Right lobe of liver (tissue), 6 donors: ENCODE measurements at regions not wholly inside any gene's neighbourhood (a gene's known extent, or its start where the extent isn't known, plus 50 kb on each side); places are given as distances from the start of the nearest gene placed in this dataset.

Source experiments
- ATAC-seq, 4 donors: fragments of 200-7000 bp; cut with Tn5 transposase; one replicate each; pipeline ENCODE4 v1.9.1; 2020; ENCODE audit warnings: mild to moderate bottlenecking in 4 of 4, moderate library complexity in 4 of 4
- DNase-seq, 3 donors: peaks; one replicate each; pipeline ENCODE4 v3.0.0-alpha.2; 2020
- H3K27ac ChIP-seq, 3 donors: fragments of 200-600 bp; one replicate each; pipeline ENCODE4 v1.8.0; 2022
- H3K27me3 ChIP-seq, 2 donors: fragments of 200-600 bp; one replicate each; pipeline ENCODE4 v1.8.0; 2022
- H3K36me3 ChIP-seq, 4 donors: fragments of 200-600 bp; sonication (generic) in 1 of 4; one replicate each; pipeline versions ENCODE4 v1.5.1 to v1.8.0; 2017 to 2022; ENCODE audit warnings: control low read depth in 1 of 4
- H3K4me1 ChIP-seq, 4 donors: fragments of 200-600 bp; sonication (generic) in 1 of 4; one replicate each; pipeline versions ENCODE4 v1.5.1 to v1.8.0; 2017 to 2022; ENCODE audit warnings: control low read depth in 1 of 4
- H3K4me3 ChIP-seq, 3 donors: fragments of 200-600 bp; one replicate each; pipeline ENCODE4 v1.8.0; 2022
- H3K9me3 ChIP-seq, 4 donors: fragments of 200-600 bp; sonication (generic) in 1 of 4; one replicate each; pipeline versions ENCODE4 v1.5.1 to v1.8.0; 2017 to 2022; ENCODE audit warnings: control low read depth in 1 of 4
- POLR2A ChIP-seq: fragments of 450-650 bp; IDR thresholded peaks from one replicate; pipeline ENCODE4 v1.6.1; 2017; ENCODE audit warnings: antibody characterized with exemption, mild to moderate bottlenecking
- WGBS: methylation state at CpG from one replicate; pipeline ENCODE4 v1.1.6; 2018; ENCODE audit warnings: low coverage, low lambda C conversion rate; ENCODE audit not compliant: insufficient coverage; ENCODE audit errors: missing lambda C conversion rate; 5-methylcytosine and 5-hydroxymethylcytosine counted together
- intact Hi-C, 2 donors: fragments of 100-400 bp; cut with DNase I; formaldehyde crosslinking; loops; one replicate each; pipeline versions ENCODE4 v1.11.2 to v1.14.1; 2022
- TF ChIP-seq, protein P1 (sequence below), 4 donors: fragments of 200-600 bp in 3 of 4; fragments of 450-650 bp in 1 of 4; IDR thresholded peaks; one replicate each; pipeline versions ENCODE4 v1.5.1 to v1.8.0; 2016 to 2022; ENCODE audit warnings: antibody characterized with exemption in 4 of 4, mild to moderate bottlenecking in 2 of 4
- donor health status: DM: no; HTN: yes; CAD: no.
- donor health status: DM: no; HTN: no; CAD: no.
- donor health status: DM: no; HTN: no; CAD: no.
- donor health status: DM: no; HTN: yes; CAD: no.
- donor health status: DM: no; HTN: yes; CAD: no.

DNA sequence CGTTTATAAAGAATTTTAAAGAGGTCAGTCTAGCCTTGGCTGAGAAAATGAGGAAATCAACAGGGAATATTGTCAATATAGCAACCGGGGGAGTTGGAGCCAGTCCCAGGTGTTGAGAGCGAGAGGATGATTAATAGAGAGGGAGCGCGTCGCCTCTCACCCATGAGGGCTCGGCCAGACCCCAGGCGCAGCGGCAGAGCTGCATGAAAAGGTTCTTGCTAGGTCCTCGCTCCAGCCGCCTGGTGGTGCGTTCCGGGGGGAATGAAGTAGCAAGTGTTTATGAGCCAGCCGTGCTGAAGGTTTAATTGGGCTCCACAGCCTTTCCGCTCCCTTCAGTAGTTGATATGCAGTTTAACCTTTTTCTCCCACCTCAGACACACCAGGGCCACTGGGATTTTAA is 167.3 kb upstream of the IRX1 start:
- Histone ChIP-seq H3K36me3 (no peaks in the 10 kb centered on the region), H3K9me3 (no peaks in the 10 kb centered on the region), H3K4me1 (no peaks in the 10 kb centered on the region), H3K4me3 (no peak overlapping the region), H3K27me3 (no peaks in the 10 kb centered on the region), H3K27ac (no peak overlapping the region)
- TF ChIP-seq POLR2A, result no peak
- TF ChIP-seq, protein P1, sequence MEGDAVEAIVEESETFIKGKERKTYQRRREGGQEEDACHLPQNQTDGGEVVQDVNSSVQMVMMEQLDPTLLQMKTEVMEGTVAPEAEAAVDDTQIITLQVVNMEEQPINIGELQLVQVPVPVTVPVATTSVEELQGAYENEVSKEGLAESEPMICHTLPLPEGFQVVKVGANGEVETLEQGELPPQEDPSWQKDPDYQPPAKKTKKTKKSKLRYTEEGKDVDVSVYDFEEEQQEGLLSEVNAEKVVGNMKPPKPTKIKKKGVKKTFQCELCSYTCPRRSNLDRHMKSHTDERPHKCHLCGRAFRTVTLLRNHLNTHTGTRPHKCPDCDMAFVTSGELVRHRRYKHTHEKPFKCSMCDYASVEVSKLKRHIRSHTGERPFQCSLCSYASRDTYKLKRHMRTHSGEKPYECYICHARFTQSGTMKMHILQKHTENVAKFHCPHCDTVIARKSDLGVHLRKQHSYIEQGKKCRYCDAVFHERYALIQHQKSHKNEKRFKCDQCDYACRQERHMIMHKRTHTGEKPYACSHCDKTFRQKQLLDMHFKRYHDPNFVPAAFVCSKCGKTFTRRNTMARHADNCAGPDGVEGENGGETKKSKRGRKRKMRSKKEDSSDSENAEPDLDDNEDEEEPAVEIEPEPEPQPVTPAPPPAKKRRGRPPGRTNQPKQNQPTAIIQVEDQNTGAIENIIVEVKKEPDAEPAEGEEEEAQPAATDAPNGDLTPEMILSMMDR (IDR thresholded peaks at IDR 0.05), result no peak
- WGBS, result 26% methylated on average over 5 of the region's 15 CpGs
- DNase-seq, result no peak
- intact Hi-C loops, result no loop called here
- ATAC-seq, result no peak

DNA sequence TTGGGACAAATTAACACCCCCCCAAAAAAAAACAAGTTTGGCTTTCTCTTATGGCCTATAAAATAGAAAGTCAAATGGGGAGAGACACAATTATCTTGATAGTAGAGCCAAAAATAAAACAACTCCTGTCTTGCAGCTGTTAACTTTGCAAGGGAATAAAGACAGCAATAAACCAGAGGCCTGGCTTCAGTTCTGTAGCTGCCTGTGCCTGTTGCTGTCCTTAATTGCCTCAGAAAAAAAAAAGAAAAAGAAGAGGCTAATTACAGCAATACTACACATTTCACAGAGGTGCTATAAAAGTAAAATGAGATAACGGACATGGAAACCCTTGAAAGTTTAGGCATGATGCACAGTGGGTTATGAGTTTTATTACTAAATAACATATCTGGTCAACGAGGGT is 170.7 kb upstream of the IRX1 start:
- ATAC-seq (no peak), DNase-seq (no peak)
- no peak for TF ChIP-seq POLR2A
- TF ChIP-seq, protein P1 (IDR thresholded peaks at IDR 0.05), result no peak
- no peak overlapping the region for H3K4me3 ChIP-seq
- WGBS, result 43% methylated on average over 2 of the region's 2 CpGs
- intact Hi-C loops, result no loop called here
- H3K4me1 ChIP-seq, result no peaks in the 10 kb centered on the region
- H3K9me3 ChIP-seq, result no peaks in the 10 kb centered on the region
- H3K27me3 ChIP-seq, result no peaks in the 10 kb centered on the region
- no peak overlapping the region for H3K27ac ChIP-seq
- H3K36me3 ChIP-seq, result no peaks in the 10 kb centered on the region

DNA sequence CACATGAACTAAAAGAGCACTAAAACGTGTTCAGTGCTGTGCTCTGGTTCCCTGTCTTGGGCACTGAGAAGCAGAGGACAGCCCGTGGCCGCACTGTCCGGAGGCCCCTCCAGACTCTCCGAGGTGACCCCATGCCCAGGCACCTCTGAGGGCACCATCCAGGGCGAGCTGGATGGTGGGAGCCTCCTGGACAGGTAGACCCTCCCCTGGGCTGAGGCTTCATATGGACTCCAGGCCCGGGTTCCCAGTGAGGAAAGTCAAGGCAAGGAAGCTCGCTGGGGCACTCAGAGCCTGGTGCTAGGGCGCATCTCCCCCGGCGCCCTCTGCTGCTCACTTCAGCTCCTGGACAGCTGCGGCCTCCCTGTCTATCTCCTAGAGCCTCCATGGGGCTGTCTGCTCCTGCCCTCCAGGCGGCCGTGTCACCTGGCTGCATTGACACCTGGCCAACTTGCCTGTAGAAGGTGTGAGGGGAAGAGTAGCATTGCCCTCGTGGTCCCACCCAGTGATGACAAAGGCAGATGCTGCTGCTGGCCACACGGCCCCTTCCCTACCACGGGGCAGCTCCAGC is 178.2 kb upstream of the IRX1 start:
- Histone ChIP-seq H3K27ac (no peak overlapping the region), H3K4me3 (no peak overlapping the region), H3K4me1 (no peaks in the 10 kb centered on the region), H3K27me3 (no peaks in the 10 kb centered on the region), H3K36me3 (no peaks in the 10 kb centered on the region), H3K9me3 (no peaks in the 10 kb centered on the region)
- intact Hi-C loops, result no loop called here
- no peak for TF ChIP-seq POLR2A
- TF ChIP-seq, protein P1 (IDR thresholded peaks at IDR 0.05), result no peak
- DNase-seq, result no peak
- WGBS, result 45% methylated on average over 4 of the region's 17 CpGs
- peak in 1 of 4 donors; percentile 10 for ATAC-seq

DNA sequence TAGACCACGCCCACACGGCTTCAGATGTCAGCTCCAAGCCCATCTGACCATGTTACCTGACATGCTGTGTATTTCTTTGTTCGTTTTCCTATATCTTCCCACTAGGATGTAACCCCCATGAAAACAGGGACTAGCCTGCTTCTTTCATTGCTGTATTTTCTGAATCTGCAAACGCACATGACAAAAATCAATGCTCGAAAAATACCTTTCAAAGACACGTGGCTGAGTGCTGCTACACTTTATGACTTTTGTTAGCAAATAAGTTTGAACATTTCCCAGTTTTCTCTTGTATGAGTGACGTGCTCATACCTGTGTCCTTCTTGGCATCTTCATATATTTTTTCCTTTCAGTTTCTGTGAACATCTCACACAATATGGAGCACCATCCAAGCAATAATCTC is 181.3 kb upstream of the IRX1 start:
- H3K4me1 ChIP-seq, result no peaks in the 10 kb centered on the region
- intact Hi-C loops, result no loop called here
- no peaks in the 10 kb centered on the region for H3K27me3 ChIP-seq
- TF ChIP-seq, protein P1 (IDR thresholded peaks at IDR 0.05), result no peak
- TF ChIP-seq POLR2A, result no peak
- H3K27ac ChIP-seq, result no peak overlapping the region
- DNase-seq (no peak), ATAC-seq (no peak)
- WGBS, result 23% methylated on average over 7 of the region's 7 CpGs
- H3K36me3 ChIP-seq, result no peaks in the 10 kb centered on the region
- H3K9me3 ChIP-seq, result peaks cover 0 to 4% (median 0%) of the 10 kb centered on the region in 4 donors
- no peak overlapping the region for H3K4me3 ChIP-seq

DNA sequence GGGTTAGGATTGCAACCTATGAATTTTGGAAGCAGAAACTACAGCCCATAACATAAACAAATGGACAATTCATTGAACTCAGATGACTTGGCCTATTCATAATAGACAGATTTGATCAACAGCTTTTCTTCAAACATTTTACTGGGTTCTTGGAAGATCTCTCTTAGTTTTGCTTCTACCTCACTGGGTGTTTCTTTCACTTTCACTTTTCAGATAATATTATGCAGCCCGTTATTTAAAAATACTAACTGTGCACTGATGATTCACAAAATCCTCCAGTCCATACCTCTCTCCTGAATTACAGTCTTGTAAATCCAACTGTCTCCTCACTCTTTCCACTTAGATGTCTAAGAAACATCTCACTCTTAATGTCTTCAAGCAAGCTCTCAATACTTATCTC is 183.5 kb upstream of the IRX1 start:
- TF ChIP-seq POLR2A, result no peak
- TF ChIP-seq, protein P1 (IDR thresholded peaks at IDR 0.05), result no peak
- Histone ChIP-seq H3K27ac (no peak overlapping the region), H3K27me3 (no peaks in the 10 kb centered on the region), H3K9me3 (peaks cover 0 to 4% (median 0%) of the 10 kb centered on the region in 4 donors), H3K36me3 (no peaks in the 10 kb centered on the region), H3K4me1 (no peaks in the 10 kb centered on the region), H3K4me3 (no peak overlapping the region)
- intact Hi-C loops, result no loop called here
- no peak for DNase-seq
- no peak for ATAC-seq
- 33% methylated on average over 1 of the region's 1 CpG for WGBS
